HG03025 (cell line): ENCODE measurements at regions not wholly inside any gene's neighbourhood (a gene's known extent, or its start where the extent isn't known, plus 50 kb on each side); places are given as distances from the start of the nearest gene placed in this dataset.
"Not testable (repeated sequence)": the region's sequence is repeated elsewhere in the genome, so short reads cannot be mapped to it uniquely, and the experiment has no call there.

Source experiments
- ATAC-seq: cut with Tn5 transposase; IDR thresholded peaks from one replicate; pipeline ENCODE4 v1.9.1; 2021; ENCODE audit warnings: mild to moderate bottlenecking, moderate library complexity; ENCODE audit not compliant: unreplicated experiment, low FRiP score

DNA sequence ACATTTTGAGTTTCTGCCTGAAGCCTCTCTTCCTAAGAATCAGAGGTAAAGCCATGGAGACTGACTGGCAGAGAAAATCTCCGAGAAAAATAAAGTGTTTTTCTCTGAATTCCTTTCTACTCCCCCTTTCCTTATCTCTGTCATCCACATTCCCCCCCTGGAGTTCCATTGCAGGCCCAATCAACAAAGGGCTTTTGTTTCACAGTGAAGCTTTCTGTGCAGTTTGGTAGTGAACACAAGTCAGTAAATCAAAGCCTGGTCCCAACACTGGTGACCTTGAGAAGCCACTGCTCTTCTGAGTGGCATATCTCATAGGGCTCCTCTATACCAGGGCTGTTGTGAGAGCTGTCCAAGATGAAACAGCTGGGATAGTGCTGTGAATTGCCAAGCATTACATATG is 228.4 kb downstream of the SEC16B start:
- no peak for ATAC-seq

DNA sequence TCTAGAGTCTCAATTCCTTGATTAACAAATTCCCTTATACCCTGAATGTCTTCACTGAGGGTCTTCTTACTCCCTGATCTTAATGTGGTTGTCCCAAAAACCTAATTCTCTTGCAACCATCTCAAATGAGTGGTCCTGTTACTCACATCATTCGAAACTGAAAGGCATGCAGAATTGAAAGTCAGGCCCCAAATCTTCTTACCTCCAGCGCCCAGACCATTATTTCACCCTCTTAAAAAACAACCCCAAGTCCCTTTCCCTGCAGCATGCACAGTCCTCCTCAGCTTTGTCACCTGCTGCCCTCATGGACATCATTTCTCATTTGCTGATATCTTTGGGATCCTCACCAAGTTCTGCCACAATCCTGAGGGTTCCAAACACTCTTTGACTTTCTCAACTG is 230.1 kb downstream of the SEC16B start:
- ATAC-seq = no peak

DNA sequence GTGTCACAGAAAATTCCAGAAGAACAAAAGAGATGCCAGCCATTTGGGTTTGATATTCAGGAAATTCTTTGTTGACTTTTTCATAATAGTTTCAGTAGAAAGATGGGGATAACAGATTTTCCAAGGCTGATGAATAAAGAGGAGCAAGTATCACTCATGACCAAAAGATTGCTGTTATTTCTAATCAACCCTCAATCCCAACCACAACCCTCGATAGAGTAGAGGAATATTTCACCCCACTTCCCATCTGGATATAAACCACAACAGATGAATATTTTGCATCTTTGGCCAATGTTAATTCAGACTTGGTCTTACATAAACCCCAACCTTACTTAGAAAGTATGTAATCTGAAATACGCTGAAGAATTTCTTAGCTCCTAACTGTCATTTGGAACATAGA is 232.4 kb downstream of the SEC16B start:
- ATAC-seq = no peak

DNA sequence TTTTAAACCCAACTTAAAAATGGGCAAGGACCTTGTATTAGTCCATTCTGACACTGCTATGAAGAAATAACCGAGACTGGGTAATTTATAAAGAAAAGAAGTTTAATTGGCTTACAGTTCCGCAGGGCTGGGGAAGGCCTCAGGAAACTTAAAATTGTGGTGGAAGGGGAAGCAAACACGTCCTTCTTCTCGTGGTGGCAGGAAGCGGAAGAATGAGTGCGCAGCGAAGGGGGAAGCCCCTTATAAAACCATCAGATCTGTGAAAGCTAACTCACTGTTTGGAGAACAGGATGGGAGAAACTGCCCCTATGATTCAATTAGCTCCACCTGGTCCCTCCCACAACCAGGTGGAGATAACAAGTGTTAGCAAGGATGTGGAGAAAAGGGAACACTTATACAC is 237.7 kb downstream of the SEC16B start:
- ATAC-seq = no peak

DNA sequence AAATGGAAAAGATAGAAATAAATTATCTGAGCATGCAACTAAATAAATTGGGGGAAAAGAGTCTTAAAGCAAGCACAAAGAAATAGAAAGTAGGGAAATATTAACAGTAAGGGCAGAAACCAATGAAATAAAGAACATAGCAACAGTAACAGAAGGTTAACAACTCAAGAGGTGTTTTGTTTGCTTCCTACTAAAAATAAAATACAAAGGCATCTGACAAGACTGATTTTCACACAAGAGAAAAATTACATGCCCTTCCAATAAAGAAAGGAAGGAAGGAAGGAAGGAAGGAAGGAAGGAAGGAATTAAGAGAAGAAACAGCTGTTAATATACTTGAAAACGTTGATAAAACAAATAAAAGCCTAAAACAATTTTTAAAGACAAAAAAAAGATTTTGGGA is 240.2 kb downstream of the SEC16B start:
- no peak for ATAC-seq

DNA sequence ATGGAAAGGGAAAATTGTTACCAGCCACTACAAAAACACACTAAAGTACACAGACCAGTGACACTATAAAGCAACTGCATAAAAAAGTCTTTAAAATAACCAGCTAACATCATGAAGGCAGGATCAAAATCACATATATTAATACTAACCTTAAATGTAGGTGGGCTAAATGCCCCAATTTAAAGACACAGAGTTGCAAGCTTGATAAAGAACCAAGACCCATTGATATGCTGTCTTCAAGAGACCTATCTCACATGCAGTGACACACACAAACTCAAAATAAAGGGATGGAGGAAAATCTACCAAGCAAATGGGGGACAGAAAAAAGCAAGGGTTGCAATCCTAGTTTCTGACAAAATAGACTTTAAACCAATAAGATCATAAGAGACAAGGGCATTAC is 246.3 kb downstream of the SEC16B start:
- no peak for ATAC-seq

DNA sequence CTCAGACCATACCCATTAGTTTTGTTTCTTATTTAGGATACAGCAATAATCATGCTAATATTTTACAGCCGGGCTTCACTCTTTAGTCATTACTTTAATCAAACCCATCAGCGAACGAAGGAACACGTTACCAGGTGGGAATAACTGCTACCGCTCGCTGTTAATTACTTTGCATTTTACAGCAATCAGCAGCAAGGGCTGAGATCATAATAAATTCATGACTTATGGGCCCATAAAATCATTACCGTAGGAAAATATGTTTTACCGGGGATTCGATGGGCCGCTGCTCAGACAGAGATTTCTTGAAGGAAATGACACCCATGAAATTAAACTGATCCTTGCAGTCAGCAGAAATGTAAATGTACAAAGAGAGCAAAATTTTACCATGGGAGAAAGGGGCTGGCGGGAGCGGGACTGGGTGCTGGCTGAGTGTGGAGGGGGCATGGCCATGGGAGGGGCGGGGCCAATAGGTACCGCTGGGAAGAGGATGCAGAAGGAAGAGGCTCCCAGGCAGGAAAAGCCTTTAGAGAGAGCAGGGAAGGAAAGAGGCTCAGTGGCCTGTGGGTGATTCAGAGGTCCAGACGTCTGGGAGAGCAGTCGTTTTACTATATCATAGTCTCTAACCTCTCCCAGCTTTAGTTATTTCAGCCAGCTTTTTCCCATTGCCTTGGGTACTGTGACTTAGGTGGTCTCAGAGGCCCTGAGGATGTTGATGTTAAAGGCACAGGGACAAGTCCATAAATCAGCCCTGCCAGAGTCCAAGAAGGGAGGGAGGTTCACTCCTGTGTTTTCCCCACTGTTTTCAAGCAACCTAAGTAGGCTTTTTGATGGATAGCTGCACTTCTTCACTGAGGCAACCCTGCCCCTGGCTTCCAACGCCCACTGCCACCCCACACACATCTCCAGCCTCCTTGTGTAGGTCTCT is 258.9 kb downstream of the SEC16B start:
- ATAC-seq = no peak

DNA sequence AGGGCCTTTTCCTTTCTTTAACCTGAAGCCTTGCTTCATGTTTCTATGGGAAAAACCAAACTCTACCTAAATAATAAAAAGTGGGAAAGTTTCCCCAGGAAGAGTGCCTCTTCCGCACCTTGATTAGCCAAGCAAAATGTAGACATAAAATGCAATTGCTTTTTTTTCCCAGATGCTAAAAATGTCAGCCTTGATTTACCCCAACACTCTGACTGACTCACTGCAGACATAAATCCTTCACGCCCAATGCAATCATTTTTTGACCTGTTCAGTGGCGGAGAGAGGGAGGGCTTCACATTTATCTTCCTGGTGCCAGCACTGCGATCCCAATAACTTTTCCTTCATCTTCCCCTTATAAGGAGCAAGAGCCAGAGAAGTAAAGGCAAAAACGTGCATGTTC is 261.5 kb downstream of the SEC16B start:
- ATAC-seq = no peak

DNA sequence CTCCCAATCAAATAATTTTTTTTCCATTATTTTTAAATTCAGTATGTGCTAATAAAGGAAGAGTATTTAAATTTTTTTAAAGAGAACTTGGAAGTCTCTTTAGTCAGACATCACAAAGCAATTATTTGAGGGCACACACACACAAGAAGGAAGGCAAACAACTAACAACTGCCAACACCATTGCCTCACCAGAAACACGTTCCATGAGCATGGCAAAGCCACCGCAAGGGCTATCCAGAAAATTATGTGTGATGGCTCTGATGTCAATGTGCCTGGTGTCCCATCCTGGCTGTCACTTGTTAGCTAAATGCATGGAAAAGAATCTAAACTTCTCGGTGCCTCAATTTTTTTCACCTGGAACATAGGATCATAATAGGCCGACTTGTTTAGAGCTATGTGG is 262.9 kb downstream of the SEC16B start:
- ATAC-seq = no peak

DNA sequence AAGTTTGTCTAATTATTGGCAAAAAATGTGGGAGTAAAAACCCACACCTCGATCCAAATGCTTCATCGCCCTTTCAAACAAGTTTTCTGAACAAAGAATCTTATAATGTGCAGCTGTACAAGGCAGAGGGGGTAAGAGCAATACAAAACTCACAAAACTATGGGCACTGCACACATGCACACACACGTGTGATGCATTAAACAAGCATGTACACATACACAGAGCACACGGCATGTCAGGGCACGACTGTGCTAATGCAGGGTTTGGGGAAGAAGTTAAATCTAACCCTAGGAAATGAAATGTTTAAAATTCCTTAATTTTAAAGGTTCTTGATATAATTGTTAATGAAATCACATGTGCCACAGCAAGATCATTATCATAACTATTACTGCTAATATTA is 264.0 kb downstream of the SEC16B start:
- ATAC-seq = no peak

DNA sequence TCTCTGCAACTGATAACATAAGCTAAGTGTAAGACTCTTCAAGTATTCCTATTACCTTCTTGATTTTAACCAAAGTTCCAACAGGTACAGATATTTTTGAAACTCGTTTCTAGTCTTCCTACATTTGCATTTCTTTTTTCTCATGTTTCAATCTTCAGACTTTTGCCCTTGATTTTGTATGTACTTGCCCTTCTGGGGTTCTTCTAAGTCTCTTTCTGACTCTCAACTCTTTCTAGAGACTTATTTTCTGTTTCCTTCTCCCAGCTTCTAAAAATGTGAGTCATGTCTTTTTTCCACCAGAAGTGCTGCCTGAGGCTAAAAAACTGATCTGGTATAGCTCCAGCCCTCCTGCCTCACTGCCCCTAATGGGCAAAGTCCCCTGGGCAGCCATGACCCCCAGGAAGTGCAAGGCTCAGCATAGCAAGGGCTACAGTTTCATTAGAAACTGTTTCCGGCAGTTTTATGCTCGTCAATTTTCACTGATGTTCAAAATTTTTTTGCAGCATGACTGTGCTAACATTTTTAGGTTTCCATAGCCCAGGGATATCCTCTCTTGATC is 265.9 kb downstream of the SEC16B start:
- no peak for ATAC-seq

DNA sequence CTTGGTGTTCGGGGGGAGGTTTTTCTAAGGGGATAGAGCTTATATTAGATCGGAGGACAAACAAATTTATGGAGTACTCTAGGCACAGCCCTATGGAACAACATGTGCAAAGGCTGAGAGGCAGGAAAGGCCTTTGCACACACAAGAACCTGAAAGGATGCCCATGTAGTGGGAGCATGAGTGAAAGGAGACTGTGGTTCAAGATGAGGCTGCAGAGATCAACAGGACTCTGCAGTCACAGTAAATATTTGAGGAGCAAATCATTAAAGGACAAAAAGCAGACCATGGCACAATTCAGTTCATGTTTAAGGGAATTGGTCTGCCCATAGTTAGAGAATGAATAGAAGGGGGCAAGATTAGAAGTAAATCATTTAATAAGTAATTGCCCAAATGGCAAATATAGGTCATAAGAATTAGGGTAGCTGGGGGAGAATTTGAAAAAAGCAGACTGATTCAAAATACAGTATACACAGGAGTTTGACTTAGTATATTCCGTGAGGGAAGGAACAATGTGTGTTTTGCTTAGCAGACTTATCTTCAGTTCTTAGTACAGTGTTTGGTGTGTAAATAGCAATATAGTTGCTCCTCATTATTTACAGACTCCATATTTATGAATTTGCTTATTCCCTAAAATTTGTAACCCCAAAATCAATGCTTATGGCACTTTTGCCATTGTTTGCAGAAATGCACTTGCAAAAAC is 268.1 kb downstream of the SEC16B start:
- no peak for ATAC-seq

DNA sequence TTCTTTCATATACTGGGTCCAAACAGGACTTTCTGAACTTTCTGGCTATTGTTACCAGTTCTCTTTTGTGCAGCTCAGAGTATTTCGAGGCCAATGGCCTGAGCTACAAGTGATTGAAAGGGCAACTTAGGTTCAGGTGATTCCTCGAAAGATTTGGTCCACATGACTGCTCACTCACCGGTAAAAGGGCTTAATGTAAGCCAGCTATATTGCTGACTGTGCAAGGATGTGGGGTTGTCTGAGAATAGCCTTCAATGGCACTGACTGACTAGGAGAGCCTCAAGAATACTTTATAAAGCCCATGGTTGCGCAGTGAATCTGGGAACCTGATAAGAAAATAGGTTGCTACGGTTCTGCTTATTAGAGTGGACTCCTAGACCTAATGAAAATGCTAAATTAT is 269.0 kb downstream of the SEC16B start:
- ATAC-seq = no peak

DNA sequence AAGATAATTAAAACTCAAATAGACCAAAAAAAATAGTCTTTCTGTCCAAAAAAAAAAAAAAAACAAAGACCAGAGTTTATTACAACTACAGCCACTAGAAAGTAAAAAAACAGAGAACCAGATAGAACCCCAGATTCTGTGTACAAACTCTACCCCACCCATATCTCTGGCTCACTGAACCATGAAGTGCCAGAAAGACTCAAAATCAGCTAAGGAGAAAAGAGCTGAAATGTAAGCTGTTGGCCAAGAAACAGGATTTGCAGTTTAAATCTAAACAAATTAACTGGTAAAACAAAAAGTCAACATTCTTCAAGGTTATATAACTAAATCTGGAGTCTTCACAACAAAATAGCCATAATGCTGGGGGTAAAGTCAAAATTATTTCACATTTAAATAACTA is 278.9 kb downstream of the SEC16B start:
- ATAC-seq = no peak

DNA sequence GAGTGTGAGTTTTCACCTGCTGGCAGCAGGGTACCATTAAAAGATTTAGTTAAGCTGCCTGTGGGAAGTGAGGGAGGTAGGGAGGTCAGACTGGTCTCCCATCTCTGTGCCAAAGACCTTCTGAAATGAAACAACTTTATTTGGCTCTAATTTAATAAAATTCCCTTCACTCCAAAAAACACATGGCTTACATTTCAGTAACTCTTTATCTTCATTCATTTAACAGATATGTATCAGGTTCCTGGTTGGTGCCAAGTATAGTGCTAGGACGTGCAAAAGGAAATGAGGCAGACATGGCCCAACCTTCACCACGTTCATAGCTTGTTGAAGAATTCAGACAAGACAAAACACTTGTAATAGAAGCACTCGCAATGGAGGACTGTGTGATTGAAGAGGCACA is 282.3 kb downstream of the SEC16B start:
- ATAC-seq = no peak

DNA sequence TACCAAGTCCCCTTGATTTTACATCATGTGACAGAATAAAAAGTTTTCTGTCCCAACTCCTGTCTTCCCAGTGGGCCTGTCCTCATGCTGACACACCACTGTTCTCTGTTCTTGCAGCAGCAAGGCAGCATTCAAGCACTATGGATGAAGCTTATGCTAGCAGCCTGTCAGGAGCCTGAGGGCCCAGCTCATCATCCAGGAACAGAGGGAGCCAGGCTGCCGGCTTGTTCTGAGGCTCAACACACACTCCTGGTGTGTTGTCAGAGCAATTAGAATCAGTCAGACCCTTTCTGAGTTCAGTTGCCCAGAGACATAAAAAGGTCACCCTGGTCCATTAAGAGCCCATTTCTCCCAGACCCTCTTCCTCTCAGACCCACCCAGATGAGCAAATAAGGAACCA is 282.9 kb downstream of the SEC16B start:
- no peak for ATAC-seq

DNA sequence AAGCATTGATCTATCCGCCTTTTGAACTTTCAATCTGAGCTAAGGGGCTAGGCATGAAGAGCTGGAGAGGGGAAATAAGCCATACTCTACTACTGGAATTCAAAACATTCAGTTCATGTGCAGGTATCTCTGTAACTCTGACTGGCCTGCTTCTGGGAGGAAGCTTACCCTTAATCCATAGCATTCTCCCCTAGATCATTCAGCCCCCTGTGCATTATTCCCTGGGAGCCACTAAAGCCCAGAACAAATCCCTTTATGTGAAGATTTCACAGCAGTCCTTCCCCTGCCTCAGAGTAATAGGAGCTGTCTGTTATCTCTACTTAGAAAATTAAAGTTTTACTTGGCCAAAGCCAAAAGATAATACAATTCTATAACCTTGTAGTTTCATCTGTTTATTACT is 300.7 kb downstream of the SEC16B start:
- ATAC-seq = no peak

DNA sequence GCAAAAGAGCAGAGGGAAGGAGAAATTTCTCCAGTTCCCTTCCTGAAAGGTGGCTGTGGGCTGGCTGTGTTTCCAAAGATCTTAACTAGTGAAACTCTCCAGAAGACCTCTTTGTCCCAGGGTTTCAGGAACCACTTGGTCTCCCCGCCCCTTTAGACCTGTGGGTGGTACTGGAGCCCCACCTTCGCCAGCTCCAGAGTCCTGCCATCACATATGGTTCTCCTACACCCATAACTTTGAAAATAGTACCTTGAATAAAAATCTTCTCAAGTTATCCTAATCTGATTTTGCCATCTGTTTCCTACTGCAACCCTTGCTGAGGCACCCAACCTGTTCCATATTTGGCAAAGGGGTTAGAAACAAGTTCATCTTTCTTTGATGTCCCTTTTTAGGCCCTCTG is 303.9 kb downstream of the SEC16B start:
- no peak for ATAC-seq

DNA sequence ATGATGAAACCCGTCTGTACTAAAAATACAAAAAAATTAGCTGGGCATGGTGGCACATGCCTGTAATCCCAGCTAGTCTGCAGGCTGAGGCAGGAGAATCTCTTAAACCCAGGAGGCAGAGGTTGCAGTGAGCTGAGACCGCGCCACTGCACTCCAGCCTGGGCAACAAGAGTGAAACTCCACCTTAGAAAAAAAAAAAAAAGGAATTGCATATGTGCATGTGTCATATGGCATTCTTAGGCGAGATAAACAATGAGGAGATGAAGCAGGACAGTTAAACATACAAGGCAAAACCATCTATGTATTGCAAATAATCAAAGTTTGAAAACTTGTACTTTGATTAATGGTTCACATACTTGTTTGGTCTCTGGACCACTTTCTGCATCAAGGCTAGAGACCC is 305.1 kb downstream of the SEC16B start:
- ATAC-seq = not testable (repeated sequence)

DNA sequence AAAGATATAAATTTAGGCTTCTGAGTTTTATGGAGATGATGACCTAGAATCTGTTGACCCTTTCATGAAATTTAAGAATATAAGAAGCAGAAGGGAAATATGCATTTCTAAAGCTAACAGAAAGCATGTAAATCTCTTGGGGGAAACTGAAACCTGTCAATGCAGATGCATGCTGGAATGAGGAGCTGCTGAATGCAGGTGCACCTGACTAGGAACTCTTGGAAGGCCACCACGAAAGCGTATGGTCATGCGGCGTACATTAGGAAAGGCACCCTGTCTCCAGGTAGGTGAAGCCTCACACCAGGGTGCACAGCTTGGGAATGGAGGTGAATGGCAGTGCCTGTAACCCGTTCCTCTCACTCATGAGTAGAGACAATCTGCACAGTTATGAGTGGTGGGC is 309.7 kb downstream of the SEC16B start:
- no peak for ATAC-seq

DNA sequence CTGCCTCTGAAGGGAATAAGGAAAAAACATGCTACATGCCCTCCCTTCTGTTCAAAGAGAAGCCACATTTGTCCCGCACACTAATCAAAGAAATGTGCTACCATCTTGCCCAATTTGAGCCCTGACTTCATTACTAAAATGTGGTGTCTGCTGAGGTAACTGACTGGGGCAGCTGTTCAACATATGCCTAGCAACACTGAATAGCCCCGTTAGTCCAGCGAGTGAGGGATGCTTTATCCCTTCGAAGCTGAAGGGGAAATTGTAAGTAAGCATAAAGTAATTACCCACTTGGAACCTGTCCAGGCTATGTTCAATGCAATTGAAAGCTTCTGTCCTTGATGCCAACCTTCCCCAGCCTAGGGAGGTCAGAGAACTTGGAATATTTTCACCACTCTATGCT is 310.6 kb downstream of the SEC16B start:
- no peak for ATAC-seq

DNA sequence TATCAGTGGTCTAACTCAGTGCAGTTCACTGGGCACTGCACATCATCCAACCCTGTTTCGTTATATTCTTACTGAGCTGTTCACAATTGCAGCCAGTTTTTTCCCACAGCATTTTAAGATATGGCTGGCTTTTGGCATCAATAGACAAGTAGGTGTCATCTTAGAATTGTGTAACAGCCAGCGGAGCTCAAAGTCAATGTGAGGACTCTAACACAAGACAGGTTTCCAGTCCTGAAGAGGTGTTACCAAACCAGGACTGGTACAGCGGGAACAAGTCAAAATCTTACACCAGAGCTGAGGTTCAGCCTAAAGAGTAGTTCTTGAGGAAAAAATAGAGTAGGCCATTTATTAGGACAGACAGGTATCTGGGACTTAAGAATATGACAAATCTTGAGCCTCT is 313.3 kb downstream of the SEC16B start:
- no peak for ATAC-seq
